SK-N-SH treated with all-trans-retinoic acid at 6 μM for 48 hours (cell line): ENCODE measurements at regions not wholly inside any gene's neighbourhood (a gene's known extent, or its start where the extent isn't known, plus 50 kb on each side); places are given as distances from the start of the nearest gene placed in this dataset.

Experiments
- ATAC-seq: fragments of 200-7000 bp; cut with Tn5 transposase; 3 replicates; pipeline ENCODE4 v1.9.1; 2020; ENCODE audit warnings: mild to moderate bottlenecking, moderate library complexity
- ARNTL ChIP-seq: fragments of 450-650 bp; formaldehyde crosslinking; IDR thresholded peaks from 2 replicates; pipeline ENCODE4 v1.5.0; 2020; ENCODE audit warnings: low read depth, mild to moderate bottlenecking, moderate library complexity, borderline replicate concordance
- BACH2 ChIP-seq: fragments of 250-450 bp; sonication (Bioruptor Pico); IDR thresholded peaks from 2 replicates; pipeline ENCODE4 v1.9.0; 2021; ENCODE audit warnings: mild to moderate bottlenecking, borderline replicate concordance
- CSDC2 ChIP-seq: fragments of 250-450 bp; sonication (Bioruptor Pico); IDR thresholded peaks from 2 replicates; pipeline ENCODE4 v1.5.0; 2020; ENCODE audit warnings: mild to moderate bottlenecking, moderate library complexity
- OSR1 ChIP-seq: fragments of 250-450 bp; sonication (Bioruptor Pico); IDR thresholded peaks from 2 replicates; pipeline ENCODE4 v1.8.0; 2022; ENCODE audit warnings: moderate library complexity, mild to moderate bottlenecking, inconsistent platforms
- PATZ1 ChIP-seq: fragments of 250-450 bp; sonication (Bioruptor Pico); IDR thresholded peaks from 2 replicates; pipeline ENCODE4 v1.8.0; 2020; ENCODE audit warnings: mild to moderate bottlenecking, moderate library complexity, borderline replicate concordance
- RARB ChIP-seq: fragments of 250-450 bp; sonication (Bioruptor Pico); IDR thresholded peaks from 2 replicates; pipeline ENCODE4 v1.8.0; 2021; ENCODE audit warnings: mild to moderate bottlenecking, moderate library complexity
- SNAI2 ChIP-seq: fragments of 250-450 bp; sonication (Bioruptor Pico); IDR thresholded peaks from 2 replicates; pipeline ENCODE4 v1.5.0; 2020; ENCODE audit warnings: mild to moderate bottlenecking, moderate library complexity
- TCF4 ChIP-seq: fragments of 250-450 bp; sonication (Bioruptor Pico); IDR thresholded peaks from 2 replicates; pipeline ENCODE4 v1.8.0; 2021; ENCODE audit warnings: mild to moderate bottlenecking, moderate library complexity, borderline replicate concordance
- TOX ChIP-seq: fragments of 250-450 bp; sonication (Bioruptor Pico); IDR thresholded peaks from 2 replicates; pipeline ENCODE4 v1.8.0; 2021; ENCODE audit warnings: mild to moderate bottlenecking, moderate library complexity, borderline replicate concordance
- ZC3H10 ChIP-seq: fragments of 250-450 bp; sonication (Bioruptor Pico); IDR thresholded peaks from 2 replicates; pipeline ENCODE4 v1.5.1; 2021; ENCODE audit warnings: mild to moderate bottlenecking, moderate library complexity
- ZFP3 ChIP-seq: fragments of 250-450 bp; sonication (Bioruptor Pico); IDR thresholded peaks from 2 replicates; pipeline ENCODE4 v1.5.0; 2020; ENCODE audit warnings: mild to moderate bottlenecking, moderate library complexity
- ZFP30 ChIP-seq: fragments of 450-650 bp; formaldehyde crosslinking; IDR thresholded peaks from 2 replicates; pipeline ENCODE4 v1.5.0; 2022; ENCODE audit warnings: mild to moderate bottlenecking, moderate library complexity
- ZNF565 ChIP-seq: fragments of 450-650 bp; formaldehyde crosslinking; conservative IDR thresholded peaks from 2 replicates; pipeline ENCODE4 v1.5.0; 2020; ENCODE audit warnings: low read depth, mild to moderate bottlenecking, moderate library complexity
- TF ChIP-seq, protein P1 (sequence below): fragments of 250-450 bp; sonication (Bioruptor Pico); IDR thresholded peaks from 2 replicates; pipeline ENCODE4 v1.8.0; 2021; ENCODE audit warnings: low read depth, mild to moderate bottlenecking, moderate library complexity, borderline replicate concordance
- TF ChIP-seq, protein P2 (sequence below): fragments of 250-450 bp; sonication (Bioruptor Pico); IDR thresholded peaks from 2 replicates; pipeline ENCODE4 v1.5.1; 2020; ENCODE audit warnings: low read depth, mild to moderate bottlenecking, moderate library complexity
- TF ChIP-seq, protein P3 (sequence below): fragments of 250-450 bp; sonication (Bioruptor Pico); IDR thresholded peaks from 2 replicates; pipeline ENCODE4 v1.5.0; 2020; ENCODE audit warnings: mild to moderate bottlenecking, moderate library complexity

GRCh38 chr9:95753762-95754465 lies 121.6 kb upstream of the ERCC6L2 start:
- ATAC-seq = no peak
- TF ChIP-seq, protein P1, sequence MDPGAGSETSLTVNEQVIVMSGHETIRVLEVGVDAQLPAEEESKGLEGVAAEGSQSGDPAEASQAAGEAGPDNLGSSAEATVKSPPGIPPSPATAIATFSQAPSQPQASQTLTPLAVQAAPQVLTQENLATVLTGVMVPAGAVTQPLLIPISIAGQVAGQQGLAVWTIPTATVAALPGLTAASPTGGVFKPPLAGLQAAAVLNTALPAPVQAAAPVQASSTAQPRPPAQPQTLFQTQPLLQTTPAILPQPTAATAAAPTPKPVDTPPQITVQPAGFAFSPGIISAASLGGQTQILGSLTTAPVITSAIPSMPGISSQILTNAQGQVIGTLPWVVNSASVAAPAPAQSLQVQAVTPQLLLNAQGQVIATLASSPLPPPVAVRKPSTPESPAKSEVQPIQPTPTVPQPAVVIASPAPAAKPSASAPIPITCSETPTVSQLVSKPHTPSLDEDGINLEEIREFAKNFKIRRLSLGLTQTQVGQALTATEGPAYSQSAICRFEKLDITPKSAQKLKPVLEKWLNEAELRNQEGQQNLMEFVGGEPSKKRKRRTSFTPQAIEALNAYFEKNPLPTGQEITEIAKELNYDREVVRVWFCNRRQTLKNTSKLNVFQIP (CRISPR knock-in tag) = no peak
- TF ChIP-seq, protein P2, sequence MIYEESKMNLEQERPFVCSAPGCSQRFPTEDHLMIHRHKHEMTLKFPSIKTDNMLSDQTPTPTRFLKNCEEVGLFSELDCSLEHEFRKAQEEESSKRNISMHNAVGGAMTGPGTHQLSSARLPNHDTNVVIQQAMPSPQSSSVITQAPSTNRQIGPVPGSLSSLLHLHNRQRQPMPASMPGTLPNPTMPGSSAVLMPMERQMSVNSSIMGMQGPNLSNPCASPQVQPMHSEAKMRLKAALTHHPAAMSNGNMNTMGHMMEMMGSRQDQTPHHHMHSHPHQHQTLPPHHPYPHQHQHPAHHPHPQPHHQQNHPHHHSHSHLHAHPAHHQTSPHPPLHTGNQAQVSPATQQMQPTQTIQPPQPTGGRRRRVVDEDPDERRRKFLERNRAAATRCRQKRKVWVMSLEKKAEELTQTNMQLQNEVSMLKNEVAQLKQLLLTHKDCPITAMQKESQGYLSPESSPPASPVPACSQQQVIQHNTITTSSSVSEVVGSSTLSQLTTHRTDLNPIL (CRISPR knock-in tag) = no peak
- TF ChIP-seq BACH2 (no peak), PATZ1 (CRISPR knock-in tag) (no peak), ZFP30 (CRISPR knock-in tag) (no peak), ZNF565 (CRISPR knock-in tag) (no peak), SNAI2 (no peak), OSR1 (CRISPR knock-in tag) (no peak), TCF4 (no peak)
- TF ChIP-seq, protein P3, sequence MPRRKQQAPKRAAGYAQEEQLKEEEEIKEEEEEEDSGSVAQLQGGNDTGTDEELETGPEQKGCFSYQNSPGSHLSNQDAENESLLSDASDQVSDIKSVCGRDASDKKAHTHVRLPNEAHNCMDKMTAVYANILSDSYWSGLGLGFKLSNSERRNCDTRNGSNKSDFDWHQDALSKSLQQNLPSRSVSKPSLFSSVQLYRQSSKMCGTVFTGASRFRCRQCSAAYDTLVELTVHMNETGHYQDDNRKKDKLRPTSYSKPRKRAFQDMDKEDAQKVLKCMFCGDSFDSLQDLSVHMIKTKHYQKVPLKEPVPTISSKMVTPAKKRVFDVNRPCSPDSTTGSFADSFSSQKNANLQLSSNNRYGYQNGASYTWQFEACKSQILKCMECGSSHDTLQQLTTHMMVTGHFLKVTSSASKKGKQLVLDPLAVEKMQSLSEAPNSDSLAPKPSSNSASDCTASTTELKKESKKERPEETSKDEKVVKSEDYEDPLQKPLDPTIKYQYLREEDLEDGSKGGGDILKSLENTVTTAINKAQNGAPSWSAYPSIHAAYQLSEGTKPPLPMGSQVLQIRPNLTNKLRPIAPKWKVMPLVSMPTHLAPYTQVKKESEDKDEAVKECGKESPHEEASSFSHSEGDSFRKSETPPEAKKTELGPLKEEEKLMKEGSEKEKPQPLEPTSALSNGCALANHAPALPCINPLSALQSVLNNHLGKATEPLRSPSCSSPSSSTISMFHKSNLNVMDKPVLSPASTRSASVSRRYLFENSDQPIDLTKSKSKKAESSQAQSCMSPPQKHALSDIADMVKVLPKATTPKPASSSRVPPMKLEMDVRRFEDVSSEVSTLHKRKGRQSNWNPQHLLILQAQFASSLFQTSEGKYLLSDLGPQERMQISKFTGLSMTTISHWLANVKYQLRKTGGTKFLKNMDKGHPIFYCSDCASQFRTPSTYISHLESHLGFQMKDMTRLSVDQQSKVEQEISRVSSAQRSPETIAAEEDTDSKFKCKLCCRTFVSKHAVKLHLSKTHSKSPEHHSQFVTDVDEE (CRISPR knock-in tag) = no peak
- TF ChIP-seq, all 23 proteins: peak for 0

DNA sequence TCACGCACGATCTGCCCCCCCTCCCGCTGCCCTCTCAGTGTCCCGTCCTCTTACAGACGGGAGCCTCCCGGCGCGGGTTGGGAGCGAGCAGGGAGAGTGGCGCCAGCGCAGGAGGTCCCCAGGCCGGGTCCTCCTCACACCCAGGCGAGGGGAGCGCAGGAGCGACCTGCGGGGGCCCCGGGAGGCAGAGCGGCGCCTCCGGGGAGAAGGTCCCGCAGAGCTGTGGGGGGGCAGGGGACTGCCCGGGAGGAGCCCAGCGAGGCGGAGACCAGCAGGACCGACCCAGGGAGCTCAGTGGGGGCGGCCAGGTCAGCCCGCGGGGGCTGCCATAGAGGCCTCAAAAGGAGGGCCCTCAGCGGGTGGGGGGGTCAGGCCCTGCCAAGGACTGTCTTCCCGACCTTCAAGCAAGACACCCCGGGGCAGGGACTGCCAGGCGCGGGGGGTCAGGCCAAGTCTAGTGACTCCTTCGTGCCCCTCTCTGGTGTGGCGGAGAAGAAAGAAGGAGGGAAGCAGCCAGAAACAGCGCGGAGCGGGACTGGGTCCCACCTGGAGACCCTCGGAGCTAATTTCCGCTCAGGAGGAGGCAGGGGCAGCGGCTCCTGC lies 123.3 kb upstream of the ERCC6L2 start:
- no peak for TF ChIP-seq ZFP3
- no peak for TF ChIP-seq TOX (CRISPR knock-in tag)
- no peak for TF ChIP-seq CSDC2 (CRISPR knock-in tag)
- no peak for TF ChIP-seq ARNTL (CRISPR knock-in tag)
- no peak for TF ChIP-seq OSR1 (CRISPR knock-in tag)
- TF ChIP-seq, protein P1 (CRISPR knock-in tag) = no peak
- TF ChIP-seq, protein P3 (CRISPR knock-in tag) = no peak
- no peak for TF ChIP-seq TCF4
- TF ChIP-seq RARB (CRISPR knock-in tag) = no peak
- TF ChIP-seq, protein P2 (CRISPR knock-in tag) = no peak
- TF ChIP-seq ZC3H10 (CRISPR knock-in tag) = no peak
- no peak for ATAC-seq
